Tibial nerve (tissue), 4 donors: ENCODE measurements at regions not wholly inside any gene's neighbourhood (a gene's known extent, or its start where the extent isn't known, plus 50 kb on each side); places are given as distances from the start of the nearest gene placed in this dataset.
"Not testable (repeated sequence)": the region's sequence is repeated elsewhere in the genome, so short reads cannot be mapped to it uniquely, and the experiment has no call there.

Source experiments
- DNase-seq, 2 donors: peaks; one replicate each; pipeline ENCODE4 v3.0.0-alpha.2; 2019; ENCODE audit warnings: low spot score in 2 of 2
- H3K27ac ChIP-seq, 4 donors: fragments of 200-600 bp; sonication (generic) in 3 of 4; one replicate each; pipeline ENCODE4 v1.5.1; 2017 to 2019; ENCODE audit warnings: mild to moderate bottlenecking in 1 of 4
- H3K27me3 ChIP-seq, 2 donors: fragments of 200-600 bp; sonication (generic) in 1 of 2; one replicate each; pipeline versions ENCODE4 v1.5.1 to v1.6.0; 2017 to 2019
- H3K36me3 ChIP-seq, 3 donors: fragments of 200-600 bp; sonication (generic); one replicate each; pipeline ENCODE4 v1.5.1; 2018 to 2019
- H3K4me1 ChIP-seq, 4 donors: fragments of 200-600 bp; sonication (generic) in 3 of 4; one replicate each; pipeline ENCODE4 v1.5.1; 2017 to 2019
- H3K4me3 ChIP-seq, 4 donors: fragments of 200-600 bp; sonication (generic) in 3 of 4; one replicate each; pipeline ENCODE4 v1.5.1; 2017 to 2019; ENCODE audit warnings: mild to moderate bottlenecking in 1 of 4, moderate library complexity in 1 of 4
- H3K9me3 ChIP-seq, 4 donors: fragments of 200-600 bp; sonication (generic) in 3 of 4; one replicate each; pipeline ENCODE4 v1.5.1; 2017 to 2019
- EP300 ChIP-seq, 2 donors: sonication (generic); formaldehyde crosslinking; IDR thresholded peaks; one replicate each; pipeline ENCODE4 v1.6.1; 2017; ENCODE audit warnings: antibody characterized with exemption in 2 of 2, mild to moderate bottlenecking in 1 of 2
- POLR2A ChIP-seq, 2 donors: fragments of 450-650 bp; IDR thresholded peaks; one replicate each; pipeline ENCODE4 v1.6.1; 2017; ENCODE audit warnings: antibody characterized with exemption in 2 of 2, mild to moderate bottlenecking in 2 of 2, moderate library complexity in 2 of 2
- WGBS, 2 donors: methylation state at CpG; one replicate each; pipeline ENCODE4 v1.1.5; 2018; 5-methylcytosine and 5-hydroxymethylcytosine counted together
- TF ChIP-seq, protein P1 (sequence below), 5 experiments: fragments of 200-600 bp in 3 of 5; fragments of 450-650 bp in 2 of 5; sonication (generic) in 3 of 5; IDR thresholded peaks; one replicate each; pipeline ENCODE4 v1.5.1; 2016 to 2019; ENCODE audit warnings: antibody characterized with exemption in 5 of 5, mild to moderate bottlenecking in 3 of 5, moderate library complexity in 2 of 5

DNA sequence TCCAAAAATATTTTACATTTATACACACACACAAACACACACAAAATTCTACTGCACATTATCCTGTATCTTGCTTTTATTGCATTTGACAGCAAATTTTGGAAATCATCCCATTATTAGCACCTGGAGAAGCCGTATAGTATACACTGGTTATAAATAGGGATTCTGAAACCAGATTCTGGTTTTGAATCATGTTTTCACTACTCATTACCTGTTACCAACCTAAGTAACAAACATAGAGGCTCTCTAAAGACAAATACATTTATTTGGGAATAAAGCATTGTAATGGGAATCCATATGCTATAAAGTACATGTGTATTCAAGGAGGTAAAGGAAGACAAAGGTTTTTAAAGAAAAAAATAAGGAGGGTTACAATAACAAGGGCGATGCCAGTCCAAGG, 106.8 kb downstream of the OR2B2 start:
- H3K9me3 ChIP-seq: no peaks in the 10 kb centered on the region
- no peak overlapping the region for H3K4me3 ChIP-seq
- no peaks in the 10 kb centered on the region for H3K36me3 ChIP-seq
- WGBS, 2 donors: 95 to 96% methylated on average over 2 of the region's 2 CpGs
- DNase-seq: no peak
- H3K4me1 ChIP-seq: peaks cover 0 to 15% (median under 1%) of the 10 kb centered on the region in 4 donors
- TF ChIP-seq POLR2A (IDR thresholded peaks at IDR 0.05) (no peak), EP300 (IDR thresholded peaks at IDR 0.05) (no peak)
- TF ChIP-seq, protein P1, sequence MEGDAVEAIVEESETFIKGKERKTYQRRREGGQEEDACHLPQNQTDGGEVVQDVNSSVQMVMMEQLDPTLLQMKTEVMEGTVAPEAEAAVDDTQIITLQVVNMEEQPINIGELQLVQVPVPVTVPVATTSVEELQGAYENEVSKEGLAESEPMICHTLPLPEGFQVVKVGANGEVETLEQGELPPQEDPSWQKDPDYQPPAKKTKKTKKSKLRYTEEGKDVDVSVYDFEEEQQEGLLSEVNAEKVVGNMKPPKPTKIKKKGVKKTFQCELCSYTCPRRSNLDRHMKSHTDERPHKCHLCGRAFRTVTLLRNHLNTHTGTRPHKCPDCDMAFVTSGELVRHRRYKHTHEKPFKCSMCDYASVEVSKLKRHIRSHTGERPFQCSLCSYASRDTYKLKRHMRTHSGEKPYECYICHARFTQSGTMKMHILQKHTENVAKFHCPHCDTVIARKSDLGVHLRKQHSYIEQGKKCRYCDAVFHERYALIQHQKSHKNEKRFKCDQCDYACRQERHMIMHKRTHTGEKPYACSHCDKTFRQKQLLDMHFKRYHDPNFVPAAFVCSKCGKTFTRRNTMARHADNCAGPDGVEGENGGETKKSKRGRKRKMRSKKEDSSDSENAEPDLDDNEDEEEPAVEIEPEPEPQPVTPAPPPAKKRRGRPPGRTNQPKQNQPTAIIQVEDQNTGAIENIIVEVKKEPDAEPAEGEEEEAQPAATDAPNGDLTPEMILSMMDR (IDR thresholded peaks at IDR 0.05): no peak
- no peak overlapping the region for H3K27ac ChIP-seq
- H3K27me3 ChIP-seq: peaks cover 0 to 16% of the 10 kb centered on the region in 2 donors

DNA sequence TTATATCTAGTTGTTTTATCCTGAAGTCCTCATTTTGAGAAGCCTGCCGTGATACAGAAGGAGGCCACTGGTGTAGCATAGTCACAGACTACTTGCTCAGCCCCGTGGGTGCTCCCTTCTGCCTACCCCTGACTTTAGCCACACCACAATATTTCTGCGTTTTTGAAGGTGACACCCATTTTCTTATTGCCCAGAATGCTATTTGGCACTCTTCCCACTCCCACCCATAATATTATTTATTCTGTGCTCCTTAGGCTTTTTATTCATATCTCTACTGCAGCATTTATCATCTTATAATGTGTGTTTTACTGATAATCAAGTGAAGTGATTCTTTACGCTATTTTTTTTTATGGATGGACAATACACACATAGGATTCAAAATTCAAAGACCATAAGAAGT, 107.3 kb downstream of the OR2B2 start:
- H3K36me3 ChIP-seq: no peaks in the 10 kb centered on the region
- peaks cover 0 to 15% (median 0%) of the 10 kb centered on the region in 4 donors for H3K4me1 ChIP-seq
- no peaks in the 10 kb centered on the region for H3K9me3 ChIP-seq
- TF ChIP-seq EP300 (IDR thresholded peaks at IDR 0.05) (no peak), POLR2A (IDR thresholded peaks at IDR 0.05) (no peak)
- TF ChIP-seq, protein P1 (IDR thresholded peaks at IDR 0.05): no peak
- DNase-seq: no peak
- 84 to 90% methylated on average over 4 of the region's 4 CpGs for WGBS, 2 donors
- no peak overlapping the region for H3K4me3 ChIP-seq
- peaks cover 0 to 16% of the 10 kb centered on the region in 2 donors for H3K27me3 ChIP-seq
- H3K27ac ChIP-seq: no peak overlapping the region

DNA sequence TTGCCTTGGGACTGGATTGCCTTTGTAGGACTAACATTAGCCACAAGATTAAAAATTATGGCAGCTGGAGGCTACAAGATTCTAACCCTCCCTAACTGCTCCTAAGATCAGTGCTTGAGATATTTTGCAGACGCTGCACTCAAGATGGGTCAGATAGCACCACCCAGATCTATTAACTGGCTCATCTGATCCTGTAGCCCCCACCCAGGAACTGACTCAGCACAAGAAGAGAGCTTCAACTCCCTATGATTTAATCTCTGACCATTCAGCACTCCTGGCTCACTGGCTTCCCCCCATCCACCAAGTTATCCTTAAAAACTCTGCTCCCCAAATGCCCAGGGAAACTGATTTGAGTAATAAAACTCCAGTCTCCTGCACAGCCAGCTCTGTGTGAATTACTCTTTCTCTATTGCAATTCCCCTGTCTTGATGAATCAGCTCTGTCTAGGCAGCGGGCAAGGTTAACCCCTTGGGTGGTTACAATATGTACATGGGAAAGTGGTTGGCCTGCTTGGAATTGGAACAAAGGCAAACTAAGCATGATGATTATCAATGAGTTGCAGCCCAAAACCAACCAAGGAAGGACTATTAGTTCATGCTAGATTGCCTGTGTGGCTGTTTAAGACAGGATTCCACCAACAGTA, 111.3 kb downstream of the OR2B2 start:
- no peak overlapping the region for H3K4me3 ChIP-seq
- peaks cover 0 to 6% of the 10 kb centered on the region in 2 donors for H3K27me3 ChIP-seq
- no peaks in the 10 kb centered on the region for H3K9me3 ChIP-seq
- TF ChIP-seq, protein P1 (IDR thresholded peaks at IDR 0.05): no peak
- TF ChIP-seq EP300 (IDR thresholded peaks at IDR 0.05): no peak
- TF ChIP-seq POLR2A (IDR thresholded peaks at IDR 0.05): no peak
- peaks cover 0 to 6% (median 0%) of the 10 kb centered on the region in 4 donors for H3K4me1 ChIP-seq
- DNase-seq: no peak
- no peaks in the 10 kb centered on the region for H3K36me3 ChIP-seq
- WGBS, 2 donors: 66 to 71% methylated on average over 2 of the region's 2 CpGs
- no peak overlapping the region for H3K27ac ChIP-seq

DNA sequence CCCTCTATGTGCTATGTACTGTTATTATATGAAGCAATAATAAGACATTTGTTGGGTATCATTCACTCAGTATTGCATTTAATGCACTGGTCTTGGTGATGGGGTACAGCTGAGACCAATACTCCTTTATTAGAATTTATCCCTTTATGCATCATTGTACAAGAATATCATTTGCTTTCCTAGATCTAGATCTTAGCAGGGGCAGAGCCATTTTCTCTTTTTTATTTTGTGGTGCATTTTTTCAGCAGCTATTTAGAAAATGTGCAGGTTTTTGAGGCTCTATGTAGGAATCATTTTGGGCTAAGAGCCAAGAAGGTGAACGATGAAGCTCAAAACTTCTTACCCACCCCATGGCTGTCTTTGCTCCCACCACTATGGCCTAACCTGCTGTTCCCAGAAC, 114.2 kb downstream of the OR2B2 start:
- WGBS, 2 donors: 90 to 100% methylated on average over 1 of the region's 1 CpG
- no peak overlapping the region for H3K27ac ChIP-seq
- no peaks in the 10 kb centered on the region for H3K36me3 ChIP-seq
- peaks cover 0 to 8% (median 1%) of the 10 kb centered on the region in 4 donors for H3K4me1 ChIP-seq
- no peaks in the 10 kb centered on the region for H3K9me3 ChIP-seq
- TF ChIP-seq EP300 (IDR thresholded peaks at IDR 0.05): no peak
- TF ChIP-seq POLR2A (IDR thresholded peaks at IDR 0.05): no peak
- TF ChIP-seq, protein P1 (IDR thresholded peaks at IDR 0.05): no peak
- H3K4me3 ChIP-seq: no peak overlapping the region
- no peak for DNase-seq
- peaks cover 0 to 6% of the 10 kb centered on the region in 2 donors for H3K27me3 ChIP-seq

DNA sequence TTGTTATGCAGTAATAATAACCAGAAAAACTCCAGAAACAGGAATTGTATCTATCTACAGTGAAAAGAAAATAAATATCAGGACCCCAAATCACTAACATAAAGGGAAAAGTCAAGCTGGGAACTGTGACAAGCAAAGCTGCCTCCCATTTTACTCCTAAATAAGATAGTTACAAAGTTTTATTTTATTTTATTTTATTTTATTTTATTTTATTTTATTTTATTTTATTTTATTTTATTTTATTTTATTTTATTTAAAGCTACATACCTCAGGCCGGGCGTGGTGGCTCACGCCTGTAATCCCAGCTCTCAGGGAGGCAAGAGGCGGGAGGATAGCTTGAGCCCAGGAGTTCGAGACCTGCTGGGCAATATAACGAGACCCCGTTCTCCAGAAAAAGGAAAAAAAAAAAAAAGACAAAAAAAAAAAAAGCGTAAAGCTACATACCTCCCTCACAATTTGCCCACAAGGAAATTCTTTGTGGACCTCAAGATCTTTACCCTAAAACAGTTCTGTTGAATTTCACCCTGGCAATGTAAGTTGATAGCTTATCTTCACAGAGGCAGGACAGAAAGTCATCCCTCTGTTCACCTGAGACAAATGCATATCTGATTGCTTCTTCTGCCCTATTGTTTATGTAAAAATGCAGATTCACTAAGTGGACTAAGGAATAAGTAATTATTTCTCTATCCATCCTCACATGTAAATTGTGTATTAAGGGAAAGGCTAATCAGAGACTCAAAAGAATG, 115.3 kb downstream of the OR2B2 start:
- 90 to 93% methylated on average over 8 of the region's 8 CpGs for WGBS, 2 donors
- H3K4me3 ChIP-seq, H3K27ac ChIP-seq, H3K9me3 ChIP-seq, H3K27me3 ChIP-seq, DNase-seq, H3K36me3 ChIP-seq: not testable (repeated sequence)
- peaks cover 0 to 15% (median 6%) of the 10 kb centered on the region in 4 donors for H3K4me1 ChIP-seq
